ENCODE measurements at regions not wholly inside any gene's neighbourhood (a gene's known extent, or its start where the extent isn't known, plus 50 kb on each side); places are given as distances from the start of the nearest gene placed in this dataset.

- no peak for TF ChIP-seq EZH2 (IDR thresholded peaks at IDR 0.05)
- no peak for TF ChIP-seq POLR2AphosphoS5 (IDR thresholded peaks at IDR 0.05; ENCODE audit: borderline replicate concordance, low read depth, low read length)
- TF ChIP-seq FOXP2 (optimal IDR thresholded peaks at IDR 0.05; ENCODE audit: control extremely low read depth, extremely low read length, insufficient read depth): no peak
Measured at GRCh38 chr13:85368686-85369085, 430.5 kb downstream of the SLITRK6 start.
